ENCODE measurements at regions not wholly inside any gene's neighbourhood (a gene's known extent, or its start where the extent isn't known, plus 50 kb on each side); places are given as distances from the start of the nearest gene placed in this dataset.

DNA sequence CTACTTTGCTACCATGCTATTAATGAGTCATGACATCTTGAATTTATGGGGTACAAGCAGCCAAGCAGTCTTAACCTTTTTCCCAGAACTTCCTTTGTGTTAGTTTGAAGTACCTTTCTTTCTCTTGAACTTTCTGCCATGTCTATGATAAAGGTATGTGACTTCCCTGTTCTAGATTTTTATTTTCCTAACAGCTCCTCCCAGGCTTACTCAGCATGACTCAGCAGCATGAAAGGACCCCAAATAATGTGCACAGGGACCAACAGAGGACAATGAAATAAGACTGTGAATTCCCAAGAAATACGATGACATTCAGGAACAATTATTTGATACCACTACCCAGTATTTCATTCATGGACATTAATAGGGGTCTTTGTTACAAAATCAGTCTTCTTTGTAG, 60.0 kb downstream of the TTC6 start:
- TF ChIP-seq ZNF114 (tag by site-specific recombination; IDR thresholded peaks at IDR 0.05) (no peak), ZNF660 (tag by site-specific recombination; IDR thresholded peaks at IDR 0.05) (no peak)
- CTCF ChIA-PET = interaction anchor here (0.7 to 1.0 kb wide), 2 partner anchors 58 to 219 kb away, joined by 4 read pairs; no protein-coding TSS in a partner anchor
- no peaks in the 10 kb centered on the region; a peak in 1 of 3 replicates for H3K36me3 ChIP-seq (ENCODE audit: control insufficient read depth in 2 of 2, insufficient read depth in 1 of 2, low read length in 2 of 2)
- H3K27ac ChIP-seq (ENCODE audit: extremely low read depth, low read depth, low read length) = no peak overlapping the region
- POLR2A ChIA-PET = interaction anchor here (1.0 kb wide), 1 partner anchor 9 kb away, joined by 3 read pairs; no protein-coding TSS in a partner anchor
- no peaks in the 10 kb centered on the region for H3K9me3 ChIP-seq (ENCODE audit: control insufficient read depth, insufficient read depth, low read depth, low read length)
- no peaks in the 10 kb centered on the region for H3K4me1 ChIP-seq (ENCODE audit: control insufficient read depth, insufficient read depth, low read length)
- no peak overlapping the region for H3K4me3 ChIP-seq (ENCODE audit: low read depth, low read length)

DNA sequence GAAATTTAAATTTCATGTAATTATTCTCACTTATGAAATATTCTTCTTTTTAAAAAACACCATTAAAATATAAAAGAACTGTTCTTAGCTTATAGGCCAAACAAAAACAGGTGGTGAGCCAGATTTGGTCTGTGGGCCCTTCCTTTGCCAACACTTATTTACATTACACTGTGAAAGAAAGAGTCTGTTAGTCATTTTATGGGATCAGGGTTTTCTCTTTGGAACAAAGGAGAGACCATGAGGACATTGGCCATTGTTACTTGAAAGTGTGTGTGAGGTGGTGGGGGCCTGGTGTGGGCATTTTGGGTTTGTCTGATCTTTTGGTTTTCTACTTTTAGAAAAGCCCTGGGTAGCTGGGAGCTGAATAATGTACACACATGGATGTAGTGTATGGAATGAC, 62.7 kb downstream of the TTC6 start:
- ChIA-PET POLR2A (no interaction called here), CTCF (no interaction called here)
- H3K27ac ChIP-seq (ENCODE audit: extremely low read depth, low read depth, low read length) = no peak overlapping the region
- no peak for TF ChIP-seq ZNF549 (tag by site-specific recombination; IDR thresholded peaks at IDR 0.05)
- no peak for TF ChIP-seq TCF7L2 (IDR thresholded peaks at IDR 0.05; ENCODE audit: borderline replicate concordance, low read depth, low read length)
- no peak for TF ChIP-seq KLF9 (tag by site-specific recombination; IDR thresholded peaks at IDR 0.05; ENCODE audit: low read depth)
- no peak for TF ChIP-seq ZNF792 (tag by site-specific recombination; IDR thresholded peaks at IDR 0.05)
- no peak for TF ChIP-seq ZNF37A (tag by site-specific recombination; IDR thresholded peaks at IDR 0.05)
- no peaks in the 10 kb centered on the region for H3K4me1 ChIP-seq (ENCODE audit: control insufficient read depth, insufficient read depth, low read length)
- no peaks in the 10 kb centered on the region; a peak in 1 of 3 replicates for H3K36me3 ChIP-seq (ENCODE audit: control insufficient read depth in 2 of 2, insufficient read depth in 1 of 2, low read length in 2 of 2)
- no peak overlapping the region for H3K4me3 ChIP-seq (ENCODE audit: low read depth, low read length)
- H3K9me3 ChIP-seq (ENCODE audit: control insufficient read depth, insufficient read depth, low read depth, low read length) = no peaks in the 10 kb centered on the region

GRCh38 chr14:37663498-37663897, 68.1 kb downstream of the TTC6 start:
- H3K9me3 ChIP-seq (ENCODE audit: control insufficient read depth, insufficient read depth, low read depth, low read length) = no peaks in the 10 kb centered on the region
- CTCF ChIA-PET = interaction anchor here (0.6 kb wide), 3 partner anchors 40 to 418 kb away, joined by 3 read pairs; no protein-coding TSS in a partner anchor
- no peak overlapping the region for H3K4me3 ChIP-seq (ENCODE audit: low read depth, low read length)
- no peaks in the 10 kb centered on the region for H3K4me1 ChIP-seq (ENCODE audit: control insufficient read depth, insufficient read depth, low read length)
- POLR2A ChIA-PET = no interaction called here
- no peak overlapping the region for H3K27ac ChIP-seq (ENCODE audit: extremely low read depth, low read depth, low read length)
- no peaks in the 10 kb centered on the region; a peak in 1 of 3 replicates for H3K36me3 ChIP-seq (ENCODE audit: control insufficient read depth in 2 of 2, insufficient read depth in 1 of 2, low read length in 2 of 2)
- TF ChIP-seq ZNF202 (tag by site-specific recombination; IDR thresholded peaks at IDR 0.05; ENCODE audit: borderline replicate concordance) (no peak), ZNF112 (tag by site-specific recombination; IDR thresholded peaks at IDR 0.05) (no peak), SP2 (tag by site-specific recombination; IDR thresholded peaks at IDR 0.05) (no peak), PBX3 (CRISPR knock-in tag; IDR thresholded peaks at IDR 0.05) (no peak), ZNF221 (tag by site-specific recombination; IDR thresholded peaks at IDR 0.05; ENCODE audit: borderline replicate concordance) (no peak), ZNF677 (tag by site-specific recombination; IDR thresholded peaks at IDR 0.05) (no peak), SCRT1 (tag by site-specific recombination; IDR thresholded peaks at IDR 0.05; ENCODE audit: borderline replicate concordance) (no peak), ZBTB17 (tag by site-specific recombination; IDR thresholded peaks at IDR 0.05) (no peak), ZNF175 (tag by site-specific recombination; IDR thresholded peaks at IDR 0.05) (no peak), ZNF114 (tag by site-specific recombination; IDR thresholded peaks at IDR 0.05) (no peak)

- Histone ChIP-seq H3K36me3 (ENCODE audit: control insufficient read depth in 2 of 2, insufficient read depth in 1 of 2, low read length in 2 of 2) (no peaks in the 10 kb centered on the region), H3K27ac (ENCODE audit: extremely low read depth, low read depth, low read length) (no peak overlapping the region), H3K4me1 (ENCODE audit: control insufficient read depth, insufficient read depth, low read length) (no peaks in the 10 kb centered on the region), H3K9me3 (ENCODE audit: control insufficient read depth, insufficient read depth, low read depth, low read length) (no peaks in the 10 kb centered on the region; the same call in 1 of the 2 replicates), H3K4me3 (ENCODE audit: low read depth, low read length) (no peak overlapping the region)
- ChIA-PET POLR2A (interaction anchor here (1.2 kb wide), 1 partner anchor 9 kb away, joined by 3 read pairs; no protein-coding TSS in a partner anchor), CTCF (no interaction called here)
- TF ChIP-seq ZNF791 (tag by site-specific recombination; IDR thresholded peaks at IDR 0.05) (no peak), ZNF354C (tag by site-specific recombination; IDR thresholded peaks at IDR 0.05; ENCODE audit: borderline replicate concordance, low read depth) (no peak), ZNF664 (tag by site-specific recombination; IDR thresholded peaks at IDR 0.05) (no peak)
Observed at GRCh38 chr14:37665479-37665878, 70.0 kb downstream of the TTC6 start.
